ENCODE measurements at regions not wholly inside any gene's neighbourhood (a gene's known extent, or its start where the extent isn't known, plus 50 kb on each side); places are given as distances from the start of the nearest gene placed in this dataset.

GRCh38 chr7:25322473-25322872 lies 94.2 kb upstream of the NPVF start:
- Histone ChIP-seq H3K27ac (ENCODE audit: low read depth) (no peak overlapping the region), H3K4me3 (ENCODE audit: low read depth, low read length) (no peak overlapping the region), H3K36me3 (ENCODE audit: insufficient read depth) (no peaks in the 10 kb centered on the region), H3K4me1 (ENCODE audit: insufficient read depth) (no peaks in the 10 kb centered on the region)
- DNase-seq (ENCODE audit: extremely low spot score) = no peak
- 91% methylated on average over 3 of the region's 3 CpGs for WGBS

GRCh38 chr7:25325186-25325757 lies 97.0 kb upstream of the NPVF start:
- H3K4me1 ChIP-seq (ENCODE audit: insufficient read depth) = no peaks in the 10 kb centered on the region
- no peak overlapping the region for H3K27ac ChIP-seq (ENCODE audit: low read depth)
- H3K36me3 ChIP-seq (ENCODE audit: insufficient read depth) = no peaks in the 10 kb centered on the region
- 88% methylated on average over 2 of the region's 2 CpGs for WGBS
- no peak for DNase-seq (ENCODE audit: extremely low spot score)
- H3K4me3 ChIP-seq (ENCODE audit: low read depth, low read length) = no peak overlapping the region

- H3K27ac ChIP-seq (ENCODE audit: low read depth) = no peak overlapping the region
- H3K4me1 ChIP-seq (ENCODE audit: insufficient read depth) = no peaks in the 10 kb centered on the region
- 92% methylated on average over 19 of the region's 19 CpGs for WGBS
- H3K4me3 ChIP-seq (ENCODE audit: low read depth, low read length) = no peak overlapping the region
- DNase-seq (ENCODE audit: extremely low spot score) = no peak
- no peaks in the 10 kb centered on the region for H3K36me3 ChIP-seq (ENCODE audit: insufficient read depth)
Measured at GRCh38 chr7:25326501-25327156, 98.3 kb upstream of the NPVF start.

GRCh38 chr7:25329815-25330214 lies 101.5 kb upstream of the NPVF start:
- Histone ChIP-seq H3K27ac (ENCODE audit: low read depth) (no peak overlapping the region), H3K4me3 (ENCODE audit: low read depth, low read length) (no peak overlapping the region), H3K36me3 (ENCODE audit: insufficient read depth) (no peaks in the 10 kb centered on the region), H3K4me1 (ENCODE audit: insufficient read depth) (no peaks in the 10 kb centered on the region)
- WGBS = 93% methylated on average over 2 of the region's 2 CpGs
- DNase-seq (ENCODE audit: extremely low spot score) = no peak

GRCh38 chr7:25333296-25333928 lies 105.1 kb upstream of the NPVF start:
- 80% methylated on average over 6 of the region's 6 CpGs for WGBS
- Histone ChIP-seq H3K27ac (ENCODE audit: low read depth) (no peak overlapping the region), H3K4me3 (ENCODE audit: low read depth, low read length) (no peak overlapping the region), H3K4me1 (ENCODE audit: insufficient read depth) (no peaks in the 10 kb centered on the region), H3K36me3 (ENCODE audit: insufficient read depth) (no peaks in the 10 kb centered on the region)
- DNase-seq (ENCODE audit: extremely low spot score) = no peak

- no peak for DNase-seq (ENCODE audit: extremely low spot score)
- no peaks in the 10 kb centered on the region for H3K4me1 ChIP-seq (ENCODE audit: insufficient read depth)
- no peak overlapping the region for H3K27ac ChIP-seq (ENCODE audit: low read depth)
- H3K36me3 ChIP-seq (ENCODE audit: insufficient read depth) = no peaks in the 10 kb centered on the region
- H3K4me3 ChIP-seq (ENCODE audit: low read depth, low read length) = no peak overlapping the region
- 79% methylated on average over 4 of the region's 4 CpGs for WGBS
Measured at GRCh38 chr7:25347360-25348066, 119.2 kb upstream of the NPVF start.

GRCh38 chr7:25348104-25348503 lies 119.8 kb upstream of the NPVF start:
- no peak overlapping the region for H3K27ac ChIP-seq (ENCODE audit: low read depth)
- H3K4me3 ChIP-seq (ENCODE audit: low read depth, low read length) = no peak overlapping the region
- H3K36me3 ChIP-seq (ENCODE audit: insufficient read depth) = no peaks in the 10 kb centered on the region
- 66% methylated on average over 3 of the region's 3 CpGs for WGBS
- no peaks in the 10 kb centered on the region for H3K4me1 ChIP-seq (ENCODE audit: insufficient read depth)
- DNase-seq (ENCODE audit: extremely low spot score) = no peak

- 77% methylated on average over 6 of the region's 6 CpGs for WGBS
- H3K4me3 ChIP-seq (ENCODE audit: low read depth, low read length) = no peak overlapping the region
- H3K27ac ChIP-seq (ENCODE audit: low read depth) = no peak overlapping the region
- no peaks in the 10 kb centered on the region for H3K36me3 ChIP-seq (ENCODE audit: insufficient read depth)
- no peaks in the 10 kb centered on the region for H3K4me1 ChIP-seq (ENCODE audit: insufficient read depth)
- DNase-seq (ENCODE audit: extremely low spot score) = no peak
Measured at GRCh38 chr7:25349283-25350017, 121.2 kb upstream of the NPVF start.

- no peak overlapping the region for H3K27ac ChIP-seq (ENCODE audit: low read depth)
- no peak overlapping the region for H3K4me3 ChIP-seq (ENCODE audit: low read depth, low read length)
- no peak for DNase-seq (ENCODE audit: extremely low spot score)
- 78% methylated on average over 6 of the region's 6 CpGs for WGBS
- no peaks in the 10 kb centered on the region for H3K36me3 ChIP-seq (ENCODE audit: insufficient read depth)
- no peaks in the 10 kb centered on the region for H3K4me1 ChIP-seq (ENCODE audit: insufficient read depth)
Measured at GRCh38 chr7:25350041-25350440, 121.8 kb upstream of the NPVF start.

GRCh38 chr7:25351761-25352160 lies 123.5 kb upstream of the NPVF start:
- Histone ChIP-seq H3K27ac (ENCODE audit: low read depth) (no peak overlapping the region), H3K36me3 (ENCODE audit: insufficient read depth) (no peaks in the 10 kb centered on the region), H3K4me1 (ENCODE audit: insufficient read depth) (no peaks in the 10 kb centered on the region), H3K4me3 (ENCODE audit: low read depth, low read length) (no peak overlapping the region)
- WGBS = 85% methylated on average over 4 of the region's 4 CpGs
- no peak for DNase-seq (ENCODE audit: extremely low spot score)

- no peak for DNase-seq (ENCODE audit: extremely low spot score)
- H3K27ac ChIP-seq (ENCODE audit: low read depth) = no peak overlapping the region
- H3K36me3 ChIP-seq (ENCODE audit: insufficient read depth) = no peaks in the 10 kb centered on the region
- 96% methylated on average over 2 of the region's 2 CpGs for WGBS
- H3K4me1 ChIP-seq (ENCODE audit: insufficient read depth) = no peaks in the 10 kb centered on the region
- H3K4me3 ChIP-seq (ENCODE audit: low read depth, low read length) = no peak overlapping the region
Measured at GRCh38 chr7:25353196-25353595, 124.9 kb upstream of the NPVF start.

GRCh38 chr7:25353732-25354131 lies 125.4 kb upstream of the NPVF start:
- no peak overlapping the region for H3K4me3 ChIP-seq (ENCODE audit: low read depth, low read length)
- H3K27ac ChIP-seq (ENCODE audit: low read depth) = no peak overlapping the region
- no peak for DNase-seq (ENCODE audit: extremely low spot score)
- no peaks in the 10 kb centered on the region for H3K4me1 ChIP-seq (ENCODE audit: insufficient read depth)
- H3K36me3 ChIP-seq (ENCODE audit: insufficient read depth) = no peaks in the 10 kb centered on the region
- WGBS = 86% methylated on average over 4 of the region's 4 CpGs

GRCh38 chr7:25356534-25357151 lies 128.4 kb upstream of the NPVF start:
- no peaks in the 10 kb centered on the region for H3K4me1 ChIP-seq (ENCODE audit: insufficient read depth)
- H3K4me3 ChIP-seq (ENCODE audit: low read depth, low read length) = no peak overlapping the region
- no peak overlapping the region for H3K27ac ChIP-seq (ENCODE audit: low read depth)
- 87% methylated on average over 4 of the region's 4 CpGs for WGBS
- no peak for DNase-seq (ENCODE audit: extremely low spot score)
- H3K36me3 ChIP-seq (ENCODE audit: insufficient read depth) = no peaks in the 10 kb centered on the region

Measured in urinary bladder (tissue), 3 donors.